D721Med (cell line): ENCODE measurements at regions not wholly inside any gene's neighbourhood (a gene's known extent, or its start where the extent isn't known, plus 50 kb on each side); places are given as distances from the start of the nearest gene placed in this dataset.
"Not testable (repeated sequence)": the region's sequence is repeated elsewhere in the genome, so short reads cannot be mapped to it uniquely, and the experiment has no call there.

ENCODE experiments used
- DNase-seq: peaks from one replicate; pipeline ENCODE4 v3.0.0; 2011; ENCODE audit warnings: low spot score; ENCODE audit not compliant: insufficient read length
- FAIRE-seq: peaks from 2 replicates; lab custom pipeline; 2011; peaks lifted over from hg19 to GRCh38; lab: Jason Lieb, UNC
- TF ChIP-seq, protein P1 (sequence below): IDR thresholded peaks from 2 replicates; pipeline ENCODE4 v1.5.1; 2012; ENCODE audit warnings: mild to moderate bottlenecking, control low read depth; ENCODE audit not compliant: insufficient read depth; ENCODE audit errors: missing control alignments

DNA sequence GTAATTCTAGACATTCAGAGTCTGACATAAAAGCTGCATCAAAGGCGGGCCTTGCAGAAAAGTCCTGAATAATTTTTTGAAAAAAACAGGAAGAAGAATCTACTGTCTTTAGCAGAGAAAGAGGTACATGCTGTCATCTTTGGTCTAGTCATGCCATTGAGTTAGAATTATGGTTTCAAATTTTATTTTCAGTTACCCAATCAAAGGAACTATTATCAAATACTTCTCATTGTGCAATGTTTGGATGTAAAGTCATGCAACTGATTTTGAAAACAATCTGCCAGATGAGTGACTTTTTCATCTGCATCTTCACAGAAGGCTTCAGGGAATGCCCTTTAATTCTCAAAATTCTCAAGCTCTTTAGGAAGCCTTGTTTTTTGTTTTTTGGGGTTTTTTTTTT is 803.5 kb downstream of the FLRT2 start:
- FAIRE-seq = no peak
- TF ChIP-seq, protein P1, sequence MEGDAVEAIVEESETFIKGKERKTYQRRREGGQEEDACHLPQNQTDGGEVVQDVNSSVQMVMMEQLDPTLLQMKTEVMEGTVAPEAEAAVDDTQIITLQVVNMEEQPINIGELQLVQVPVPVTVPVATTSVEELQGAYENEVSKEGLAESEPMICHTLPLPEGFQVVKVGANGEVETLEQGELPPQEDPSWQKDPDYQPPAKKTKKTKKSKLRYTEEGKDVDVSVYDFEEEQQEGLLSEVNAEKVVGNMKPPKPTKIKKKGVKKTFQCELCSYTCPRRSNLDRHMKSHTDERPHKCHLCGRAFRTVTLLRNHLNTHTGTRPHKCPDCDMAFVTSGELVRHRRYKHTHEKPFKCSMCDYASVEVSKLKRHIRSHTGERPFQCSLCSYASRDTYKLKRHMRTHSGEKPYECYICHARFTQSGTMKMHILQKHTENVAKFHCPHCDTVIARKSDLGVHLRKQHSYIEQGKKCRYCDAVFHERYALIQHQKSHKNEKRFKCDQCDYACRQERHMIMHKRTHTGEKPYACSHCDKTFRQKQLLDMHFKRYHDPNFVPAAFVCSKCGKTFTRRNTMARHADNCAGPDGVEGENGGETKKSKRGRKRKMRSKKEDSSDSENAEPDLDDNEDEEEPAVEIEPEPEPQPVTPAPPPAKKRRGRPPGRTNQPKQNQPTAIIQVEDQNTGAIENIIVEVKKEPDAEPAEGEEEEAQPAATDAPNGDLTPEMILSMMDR = no peak
- no peak for DNase-seq

DNA sequence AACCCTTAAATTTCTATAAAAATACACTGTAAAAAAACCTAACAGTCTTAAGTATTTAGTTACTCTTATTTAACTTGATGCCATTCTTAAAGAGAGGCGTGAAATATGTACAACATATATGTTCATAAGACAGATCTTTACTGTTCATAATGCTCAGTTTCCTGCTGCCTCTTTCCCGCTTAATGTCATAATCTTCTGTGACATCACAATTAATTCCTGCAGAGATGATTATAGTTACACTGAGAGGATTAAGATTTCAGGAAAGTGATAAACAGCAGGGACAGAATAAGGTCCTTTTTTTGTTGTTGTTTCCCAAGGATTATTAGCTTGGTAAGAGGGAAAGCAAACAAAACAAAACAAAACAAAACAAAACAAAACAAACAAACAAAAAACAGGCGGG is 801.4 kb downstream of the FLRT2 start:
- FAIRE-seq = peak; percentile 98
- TF ChIP-seq, protein P1 = no peak

DNA sequence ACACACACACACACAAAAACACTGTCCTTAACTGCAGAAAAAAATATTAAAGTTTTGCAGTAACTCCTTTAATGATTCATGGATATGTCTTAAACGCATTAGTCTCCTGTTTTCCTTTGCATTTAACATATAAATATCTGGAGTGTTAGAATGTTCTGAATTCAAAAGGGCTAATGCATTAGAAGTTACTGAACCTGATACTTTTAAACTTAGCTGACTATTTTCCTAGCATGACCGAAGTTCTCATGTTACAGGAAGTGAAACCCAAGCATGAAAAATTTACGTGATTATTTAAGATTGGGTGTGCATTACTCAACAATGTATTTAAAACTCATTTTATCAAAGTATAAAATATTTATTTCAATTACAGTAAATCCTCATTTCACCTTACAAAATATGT is 791.2 kb downstream of the FLRT2 start:
- DNase-seq (no peak), FAIRE-seq (no peak)
- TF ChIP-seq, protein P1 = no peak

More for the DNA sequence above, 801.4 kb downstream of the FLRT2 start:
- DNase-seq = no peak

DNA sequence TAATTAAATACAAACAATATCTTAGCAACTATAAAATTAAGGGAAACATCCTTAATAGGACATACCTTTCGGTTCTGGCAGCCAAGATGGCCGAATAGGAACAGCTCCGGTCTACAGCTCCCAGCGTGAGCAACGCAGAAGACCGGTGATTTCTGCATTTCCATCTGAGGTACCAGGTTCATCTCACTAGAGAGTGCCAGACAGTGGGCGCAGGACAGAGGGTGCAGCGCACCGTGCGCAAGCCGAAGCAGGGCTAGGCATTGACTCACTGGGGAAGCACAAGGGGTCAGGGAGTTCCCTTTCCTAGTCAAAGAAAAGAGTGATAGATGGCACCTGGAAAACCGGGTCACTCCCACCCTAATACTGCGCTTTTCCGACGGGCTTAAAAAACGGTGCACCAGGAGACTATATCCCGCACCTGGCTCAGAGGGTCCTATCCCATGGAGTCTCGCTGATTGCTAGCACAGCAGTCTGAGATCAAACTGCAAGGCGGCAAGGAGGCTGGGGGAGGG is 782.3 kb downstream of the FLRT2 start:
- DNase-seq = not testable (repeated sequence)

DNA sequence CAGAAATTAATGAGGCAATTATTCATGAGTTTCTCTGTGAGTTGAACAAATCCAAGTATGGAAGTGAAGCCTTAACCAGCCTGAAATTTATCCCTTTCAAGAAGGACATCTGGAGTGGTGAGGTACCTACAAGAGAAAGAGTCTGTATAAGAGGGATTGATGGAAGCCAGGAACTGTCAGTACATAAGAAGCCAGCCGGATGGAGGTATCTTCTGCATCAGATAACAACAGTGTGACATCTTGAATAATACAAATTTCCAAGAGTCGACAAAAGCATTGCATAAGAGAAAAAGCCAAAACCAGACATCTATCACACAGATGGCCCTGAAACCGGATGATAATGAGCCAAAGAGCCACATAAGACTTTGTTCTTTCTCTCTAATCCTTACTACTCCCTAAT is 781.2 kb downstream of the FLRT2 start:
- DNase-seq (no peak), FAIRE-seq (no peak)
- TF ChIP-seq, protein P1 = no peak

More for the DNA sequence above, 782.3 kb downstream of the FLRT2 start:
- not testable (repeated sequence) for FAIRE-seq

DNA sequence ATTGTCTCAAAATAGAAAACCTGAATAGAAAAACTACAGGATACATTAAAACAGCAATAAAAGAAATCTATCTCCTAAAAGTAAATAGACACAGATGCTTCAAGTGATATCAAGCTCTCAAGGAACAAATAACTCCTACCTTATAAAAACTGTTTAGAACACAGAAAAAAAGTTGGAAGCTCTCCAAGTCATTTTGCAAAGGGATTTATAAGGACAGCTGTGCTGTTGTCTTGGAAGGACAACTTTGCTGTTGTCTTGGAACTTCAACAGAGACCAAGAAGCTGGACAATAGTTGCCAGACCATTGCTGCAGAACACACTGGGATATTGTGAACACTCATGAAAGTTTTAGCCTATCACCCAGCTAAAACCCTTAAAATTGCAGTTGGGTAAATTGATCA is 780.7 kb downstream of the FLRT2 start:
- no peak for DNase-seq
- FAIRE-seq = no peak

DNA sequence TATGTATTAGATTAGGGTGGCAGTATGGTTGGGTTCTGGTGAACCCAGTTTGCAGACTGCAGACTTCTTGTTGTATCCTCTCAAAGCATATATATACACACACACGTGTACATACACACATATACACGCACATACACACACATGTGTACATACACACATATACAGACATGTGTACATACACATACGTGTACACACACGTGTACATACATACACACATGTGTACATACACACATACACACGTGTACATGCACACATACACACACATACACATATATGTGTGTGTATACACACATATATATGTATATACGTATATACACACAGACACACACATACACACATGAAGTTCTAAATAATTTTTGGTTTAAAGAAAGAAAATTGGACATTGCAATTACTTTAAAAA is 780.2 kb downstream of the FLRT2 start:
- FAIRE-seq (no peak), DNase-seq (no peak)
- TF ChIP-seq, protein P1 = no peak

More for the DNA sequence above, 780.7 kb downstream of the FLRT2 start:
- TF ChIP-seq, protein P1 = no peak

DNA sequence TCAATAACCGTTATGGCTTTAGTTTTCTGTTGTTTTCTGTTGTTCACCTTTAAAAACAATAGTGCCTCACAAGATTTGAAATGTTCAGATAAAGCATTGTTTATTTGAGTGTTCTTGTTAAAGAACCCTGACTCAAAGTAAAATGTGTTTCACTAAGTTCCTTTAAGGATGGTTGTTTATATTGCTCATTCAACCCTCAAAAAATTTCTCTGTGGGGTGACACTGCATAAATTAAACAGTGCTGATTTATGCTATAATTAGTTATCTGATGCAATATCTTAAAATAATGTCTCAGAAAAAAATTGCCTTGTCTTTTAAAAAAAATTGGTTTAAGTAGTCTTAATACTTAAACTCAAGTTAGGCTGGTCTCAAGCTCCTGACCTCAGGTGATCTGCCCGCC is 775.1 kb downstream of the FLRT2 start:
- FAIRE-seq = no peak
- DNase-seq = no peak
- TF ChIP-seq, protein P1 = no peak
